Lower lobe of right lung (tissue), 2 donors: ENCODE measurements at regions not wholly inside any gene's neighbourhood (a gene's known extent, or its start where the extent isn't known, plus 50 kb on each side); places are given as distances from the start of the nearest gene placed in this dataset.

Source experiments
- ATAC-seq, 2 donors: fragments of 200-7000 bp; cut with Tn5 transposase; one replicate each; pipeline ENCODE4 v1.9.1; 2020 to 2022; ENCODE audit warnings: mild to moderate bottlenecking in 2 of 2, moderate library complexity in 2 of 2
- DNase-seq: peaks from one replicate; pipeline ENCODE4 v3.0.0-alpha.2; 2020
- H3K27ac ChIP-seq: fragments of 200-600 bp; one replicate; pipeline ENCODE4 v1.8.0; 2022
- H3K27me3 ChIP-seq: fragments of 200-600 bp; one replicate; pipeline ENCODE4 v1.8.0; 2022; ENCODE audit warnings: low read depth
- H3K36me3 ChIP-seq: fragments of 200-600 bp; one replicate; pipeline ENCODE4 v1.8.0; 2022; ENCODE audit warnings: mild to moderate bottlenecking
- H3K4me1 ChIP-seq: fragments of 200-600 bp; one replicate; pipeline ENCODE4 v1.8.0; 2022
- H3K4me3 ChIP-seq: fragments of 200-600 bp; one replicate; pipeline ENCODE4 v1.8.0; 2022; ENCODE audit warnings: mild to moderate bottlenecking
- H3K9me3 ChIP-seq: fragments of 200-600 bp; one replicate; pipeline ENCODE4 v1.8.0; 2022
- intact Hi-C: fragments of 100-400 bp; cut with DNase I; formaldehyde crosslinking; loops from one replicate; pipeline ENCODE4 v1.11.0; 2022
- TF ChIP-seq, protein P1 (sequence below): fragments of 200-600 bp; IDR thresholded peaks from one replicate; pipeline ENCODE4 v1.8.0; 2022; ENCODE audit warnings: antibody characterized with exemption, mild to moderate bottlenecking
- donor health status: DM: no; HTN: yes; CAD: no; lungs with severe emphysema.

DNA sequence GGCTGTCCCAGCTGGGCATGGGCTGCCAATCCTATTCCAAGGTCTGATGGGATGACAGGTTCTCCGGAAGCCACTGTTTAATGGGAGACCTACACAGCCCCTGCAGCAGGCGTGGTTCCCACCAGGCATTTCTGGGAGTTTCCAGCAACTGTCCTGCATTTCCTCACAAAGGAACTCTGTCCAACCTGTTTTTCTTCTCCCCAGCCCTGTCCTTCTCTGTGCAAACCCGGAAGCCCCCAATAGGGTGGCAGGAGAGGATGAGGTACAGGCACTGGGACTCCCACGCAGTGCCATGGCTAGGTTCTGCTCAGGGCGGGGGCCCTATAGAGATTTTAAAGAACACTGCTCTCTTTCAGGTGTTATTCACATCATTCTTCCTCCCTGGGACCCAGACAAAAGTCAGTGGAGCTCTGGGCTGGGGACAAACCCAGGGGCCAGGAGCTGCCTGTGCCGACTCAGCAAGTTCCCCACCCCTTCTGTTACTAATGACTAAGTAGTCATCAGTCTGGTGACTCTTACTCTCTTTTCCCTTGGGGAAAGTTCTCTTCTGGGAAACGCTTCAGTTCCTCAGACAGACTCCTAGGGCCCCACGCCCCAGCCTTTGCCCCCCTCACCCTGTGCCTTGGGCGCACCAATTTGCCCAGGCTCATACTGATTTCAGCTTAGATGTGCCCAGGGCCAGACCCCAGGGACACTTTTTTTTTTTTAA, 97.7 kb downstream of the CD47 start:
- no peak overlapping the region for H3K4me3 ChIP-seq
- no peaks in the 10 kb centered on the region for H3K36me3 ChIP-seq
- peaks cover 25% of the 10 kb centered on the region for H3K4me1 ChIP-seq
- TF ChIP-seq, protein P1, sequence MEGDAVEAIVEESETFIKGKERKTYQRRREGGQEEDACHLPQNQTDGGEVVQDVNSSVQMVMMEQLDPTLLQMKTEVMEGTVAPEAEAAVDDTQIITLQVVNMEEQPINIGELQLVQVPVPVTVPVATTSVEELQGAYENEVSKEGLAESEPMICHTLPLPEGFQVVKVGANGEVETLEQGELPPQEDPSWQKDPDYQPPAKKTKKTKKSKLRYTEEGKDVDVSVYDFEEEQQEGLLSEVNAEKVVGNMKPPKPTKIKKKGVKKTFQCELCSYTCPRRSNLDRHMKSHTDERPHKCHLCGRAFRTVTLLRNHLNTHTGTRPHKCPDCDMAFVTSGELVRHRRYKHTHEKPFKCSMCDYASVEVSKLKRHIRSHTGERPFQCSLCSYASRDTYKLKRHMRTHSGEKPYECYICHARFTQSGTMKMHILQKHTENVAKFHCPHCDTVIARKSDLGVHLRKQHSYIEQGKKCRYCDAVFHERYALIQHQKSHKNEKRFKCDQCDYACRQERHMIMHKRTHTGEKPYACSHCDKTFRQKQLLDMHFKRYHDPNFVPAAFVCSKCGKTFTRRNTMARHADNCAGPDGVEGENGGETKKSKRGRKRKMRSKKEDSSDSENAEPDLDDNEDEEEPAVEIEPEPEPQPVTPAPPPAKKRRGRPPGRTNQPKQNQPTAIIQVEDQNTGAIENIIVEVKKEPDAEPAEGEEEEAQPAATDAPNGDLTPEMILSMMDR, result no peak
- intact Hi-C loops, result no loop called here
- ATAC-seq, result peak; percentile 53 to 61
- H3K27ac ChIP-seq, result peak overlapping the region; percentile 6
- H3K27me3 ChIP-seq, result no peaks in the 10 kb centered on the region
- H3K9me3 ChIP-seq, result no peaks in the 10 kb centered on the region
- DNase-seq, result peak; percentile 49

GRCh38 chr3:107990926-107991325, 99.9 kb downstream of the CD47 start:
- Histone ChIP-seq H3K4me3 (no peak overlapping the region), H3K9me3 (no peaks in the 10 kb centered on the region), H3K36me3 (no peaks in the 10 kb centered on the region), H3K27ac (no peak overlapping the region), H3K4me1 (peaks cover 47% of the 10 kb centered on the region), H3K27me3 (no peaks in the 10 kb centered on the region)
- TF ChIP-seq, protein P1, result no peak
- intact Hi-C loops, result no loop called here
- DNase-seq (no peak), ATAC-seq (no peak)

DNA sequence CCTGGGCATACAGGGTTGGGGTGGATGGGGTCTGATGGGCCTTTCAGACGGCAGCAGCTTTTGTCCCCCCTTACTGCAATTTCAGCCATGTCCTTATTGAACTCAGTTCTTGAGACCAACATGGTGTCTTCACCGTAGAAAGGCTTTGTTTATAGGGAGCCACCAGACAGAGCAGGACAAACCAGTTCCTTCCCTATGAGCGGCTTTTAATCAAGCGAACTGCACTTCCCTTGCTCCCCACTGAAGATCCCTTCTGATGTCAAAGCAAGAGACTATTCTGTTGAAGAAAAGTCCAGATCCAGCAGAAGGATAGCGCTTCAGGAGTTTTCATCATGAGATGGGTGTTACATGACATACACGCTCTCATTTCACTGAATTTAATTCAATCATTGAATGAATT, 100.4 kb downstream of the CD47 start:
- DNase-seq, result no peak
- Histone ChIP-seq H3K9me3 (no peaks in the 10 kb centered on the region), H3K4me1 (peaks cover 52% of the 10 kb centered on the region), H3K36me3 (no peaks in the 10 kb centered on the region), H3K4me3 (no peak overlapping the region), H3K27me3 (no peaks in the 10 kb centered on the region), H3K27ac (no peak overlapping the region)
- no peak for ATAC-seq
- intact Hi-C loops, result no loop called here
- TF ChIP-seq, protein P1, result no peak

DNA sequence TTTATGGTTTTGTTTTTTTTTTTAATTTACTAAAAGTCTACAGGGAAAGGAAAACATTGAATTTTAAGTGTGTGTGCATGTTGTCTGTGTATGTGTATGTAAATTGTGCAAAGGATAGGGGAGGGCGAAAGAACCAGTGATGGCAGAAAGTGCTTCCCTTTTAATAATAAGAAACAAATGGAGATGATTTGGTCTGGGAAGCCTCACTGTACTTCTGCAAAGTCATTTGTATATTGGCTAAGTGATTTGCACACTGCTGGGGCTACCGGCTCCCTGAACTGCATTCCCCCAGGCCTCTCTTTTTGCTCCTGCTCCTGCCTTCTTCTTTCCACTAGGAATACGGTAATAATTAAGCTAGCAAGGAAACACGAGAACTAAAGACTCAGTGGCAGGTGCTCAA, 101.2 kb downstream of the CD47 start:
- H3K27me3 ChIP-seq, result no peaks in the 10 kb centered on the region
- TF ChIP-seq, protein P1, result no peak
- ATAC-seq (peak in 1 of 2 donors; percentile 6), DNase-seq (no peak)
- H3K9me3 ChIP-seq, result no peaks in the 10 kb centered on the region
- no peaks in the 10 kb centered on the region for H3K36me3 ChIP-seq
- peak overlapping the region; percentile 47 for H3K27ac ChIP-seq
- H3K4me3 ChIP-seq, result no peak overlapping the region
- peaks cover 55% of the 10 kb centered on the region for H3K4me1 ChIP-seq
- intact Hi-C loops, result no loop called here

GRCh38 chr3:107988460-107989175, 102.2 kb downstream of the CD47 start:
- Histone ChIP-seq H3K4me3 (no peak overlapping the region), H3K27me3 (no peaks in the 10 kb centered on the region), H3K27ac (peak overlapping the region; percentile 47), H3K4me1 (peaks cover 52% of the 10 kb centered on the region), H3K9me3 (no peaks in the 10 kb centered on the region), H3K36me3 (no peaks in the 10 kb centered on the region)
- intact Hi-C loops, result no loop called here
- DNase-seq (peak; percentile 85), ATAC-seq (peak; percentile 65 to 73)
- TF ChIP-seq, protein P1, result no peak
